SK-N-SH treated with all-trans-retinoic acid at 6 μM for 48 hours (cell line): ENCODE measurements at regions not wholly inside any gene's neighbourhood (a gene's known extent, or its start where the extent isn't known, plus 50 kb on each side); places are given as distances from the start of the nearest gene placed in this dataset.

Experiments
- ATAC-seq: fragments of 200-7000 bp; cut with Tn5 transposase; 3 replicates; pipeline ENCODE4 v1.9.1; 2020; ENCODE audit warnings: mild to moderate bottlenecking, moderate library complexity
- ARNTL ChIP-seq: fragments of 450-650 bp; formaldehyde crosslinking; IDR thresholded peaks from 2 replicates; pipeline ENCODE4 v1.5.0; 2020; ENCODE audit warnings: low read depth, mild to moderate bottlenecking, moderate library complexity, borderline replicate concordance
- CSDC2 ChIP-seq: fragments of 250-450 bp; sonication (Bioruptor Pico); IDR thresholded peaks from 2 replicates; pipeline ENCODE4 v1.5.0; 2020; ENCODE audit warnings: mild to moderate bottlenecking, moderate library complexity
- ESRRG ChIP-seq: fragments of 250-450 bp; sonication (Bioruptor Pico); IDR thresholded peaks from 2 replicates; pipeline ENCODE4 v1.6.1; 2021; ENCODE audit warnings: mild to moderate bottlenecking
- GLIS3 ChIP-seq: fragments of 250-450 bp; sonication (Bioruptor Pico); IDR thresholded peaks from 2 replicates; pipeline ENCODE4 v1.5.0; 2020; ENCODE audit warnings: mild to moderate bottlenecking, moderate library complexity
- ISL1 ChIP-seq: fragments of 250-450 bp; sonication (Bioruptor Pico); IDR thresholded peaks from 2 replicates; pipeline ENCODE4 v2.1.2; 2022; ENCODE audit warnings: mild to moderate bottlenecking, moderate library complexity
- SNAI2 ChIP-seq: fragments of 250-450 bp; sonication (Bioruptor Pico); IDR thresholded peaks from 2 replicates; pipeline ENCODE4 v1.5.0; 2020; ENCODE audit warnings: mild to moderate bottlenecking, moderate library complexity
- TCF4 ChIP-seq: fragments of 250-450 bp; sonication (Bioruptor Pico); IDR thresholded peaks from 2 replicates; pipeline ENCODE4 v1.8.0; 2021; ENCODE audit warnings: mild to moderate bottlenecking, moderate library complexity, borderline replicate concordance
- ZC3H10 ChIP-seq: fragments of 250-450 bp; sonication (Bioruptor Pico); IDR thresholded peaks from 2 replicates; pipeline ENCODE4 v1.5.1; 2021; ENCODE audit warnings: mild to moderate bottlenecking, moderate library complexity
- ZFP3 ChIP-seq: fragments of 250-450 bp; sonication (Bioruptor Pico); IDR thresholded peaks from 2 replicates; pipeline ENCODE4 v1.5.0; 2020; ENCODE audit warnings: mild to moderate bottlenecking, moderate library complexity
- ZFP30 ChIP-seq: fragments of 450-650 bp; formaldehyde crosslinking; IDR thresholded peaks from 2 replicates; pipeline ENCODE4 v1.5.0; 2022; ENCODE audit warnings: mild to moderate bottlenecking, moderate library complexity
- ZNF70 ChIP-seq: fragments of 450-650 bp; formaldehyde crosslinking; IDR thresholded peaks from 2 replicates; pipeline ENCODE4 v1.5.0; 2020; ENCODE audit warnings: mild to moderate bottlenecking, moderate library complexity
- ZNF8 ChIP-seq: fragments of 450-650 bp; formaldehyde crosslinking; IDR thresholded peaks from 2 replicates; pipeline ENCODE4 v1.5.0; 2020; ENCODE audit warnings: mild to moderate bottlenecking, moderate library complexity
- TF ChIP-seq, protein P1 (sequence below): fragments of 250-450 bp; sonication (Bioruptor Pico); IDR thresholded peaks from 2 replicates; pipeline ENCODE4 v1.5.0; 2020; ENCODE audit warnings: mild to moderate bottlenecking, moderate library complexity
- TF ChIP-seq, protein P2 (sequence below): fragments of 250-450 bp; sonication (Bioruptor Pico); IDR thresholded peaks from 2 replicates; pipeline ENCODE4 v1.8.0; 2021; ENCODE audit warnings: low read depth, mild to moderate bottlenecking, moderate library complexity, borderline replicate concordance
- TF ChIP-seq, protein P3 (sequence below): fragments of 250-450 bp; sonication (Bioruptor Pico); IDR thresholded peaks from 2 replicates; pipeline ENCODE4 v1.5.1; 2021; ENCODE audit warnings: mild to moderate bottlenecking, moderate library complexity
- TF ChIP-seq, protein P4 (sequence below): fragments of 250-450 bp; sonication (Bioruptor Pico); IDR thresholded peaks from 2 replicates; pipeline ENCODE4 v1.5.1; 2020; ENCODE audit warnings: low read depth, mild to moderate bottlenecking, moderate library complexity

DNA sequence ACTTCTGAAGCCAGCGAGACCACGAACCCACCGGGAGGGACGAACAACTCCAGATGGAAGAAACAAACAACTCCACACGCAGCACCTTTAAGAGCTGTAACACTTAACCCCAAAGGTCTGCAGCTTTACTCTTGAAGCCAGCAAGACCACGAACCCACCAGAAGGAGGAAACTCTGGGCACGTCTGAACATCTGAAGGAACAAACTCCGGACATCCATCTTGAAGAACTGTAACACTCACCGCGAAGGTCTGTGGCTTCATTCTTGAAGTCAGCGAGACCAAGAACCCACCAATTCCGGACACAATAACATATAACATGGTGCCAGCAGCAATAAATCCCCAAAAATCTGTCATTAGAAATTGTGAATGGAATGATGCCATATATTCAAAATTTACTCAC lies 180.9 kb downstream of the TLE1 start:
- TF ChIP-seq, protein P1, sequence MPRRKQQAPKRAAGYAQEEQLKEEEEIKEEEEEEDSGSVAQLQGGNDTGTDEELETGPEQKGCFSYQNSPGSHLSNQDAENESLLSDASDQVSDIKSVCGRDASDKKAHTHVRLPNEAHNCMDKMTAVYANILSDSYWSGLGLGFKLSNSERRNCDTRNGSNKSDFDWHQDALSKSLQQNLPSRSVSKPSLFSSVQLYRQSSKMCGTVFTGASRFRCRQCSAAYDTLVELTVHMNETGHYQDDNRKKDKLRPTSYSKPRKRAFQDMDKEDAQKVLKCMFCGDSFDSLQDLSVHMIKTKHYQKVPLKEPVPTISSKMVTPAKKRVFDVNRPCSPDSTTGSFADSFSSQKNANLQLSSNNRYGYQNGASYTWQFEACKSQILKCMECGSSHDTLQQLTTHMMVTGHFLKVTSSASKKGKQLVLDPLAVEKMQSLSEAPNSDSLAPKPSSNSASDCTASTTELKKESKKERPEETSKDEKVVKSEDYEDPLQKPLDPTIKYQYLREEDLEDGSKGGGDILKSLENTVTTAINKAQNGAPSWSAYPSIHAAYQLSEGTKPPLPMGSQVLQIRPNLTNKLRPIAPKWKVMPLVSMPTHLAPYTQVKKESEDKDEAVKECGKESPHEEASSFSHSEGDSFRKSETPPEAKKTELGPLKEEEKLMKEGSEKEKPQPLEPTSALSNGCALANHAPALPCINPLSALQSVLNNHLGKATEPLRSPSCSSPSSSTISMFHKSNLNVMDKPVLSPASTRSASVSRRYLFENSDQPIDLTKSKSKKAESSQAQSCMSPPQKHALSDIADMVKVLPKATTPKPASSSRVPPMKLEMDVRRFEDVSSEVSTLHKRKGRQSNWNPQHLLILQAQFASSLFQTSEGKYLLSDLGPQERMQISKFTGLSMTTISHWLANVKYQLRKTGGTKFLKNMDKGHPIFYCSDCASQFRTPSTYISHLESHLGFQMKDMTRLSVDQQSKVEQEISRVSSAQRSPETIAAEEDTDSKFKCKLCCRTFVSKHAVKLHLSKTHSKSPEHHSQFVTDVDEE (CRISPR knock-in tag), result no peak
- no peak for TF ChIP-seq ARNTL (CRISPR knock-in tag)
- TF ChIP-seq ZNF70 (CRISPR knock-in tag), result no peak
- TF ChIP-seq, protein P2, sequence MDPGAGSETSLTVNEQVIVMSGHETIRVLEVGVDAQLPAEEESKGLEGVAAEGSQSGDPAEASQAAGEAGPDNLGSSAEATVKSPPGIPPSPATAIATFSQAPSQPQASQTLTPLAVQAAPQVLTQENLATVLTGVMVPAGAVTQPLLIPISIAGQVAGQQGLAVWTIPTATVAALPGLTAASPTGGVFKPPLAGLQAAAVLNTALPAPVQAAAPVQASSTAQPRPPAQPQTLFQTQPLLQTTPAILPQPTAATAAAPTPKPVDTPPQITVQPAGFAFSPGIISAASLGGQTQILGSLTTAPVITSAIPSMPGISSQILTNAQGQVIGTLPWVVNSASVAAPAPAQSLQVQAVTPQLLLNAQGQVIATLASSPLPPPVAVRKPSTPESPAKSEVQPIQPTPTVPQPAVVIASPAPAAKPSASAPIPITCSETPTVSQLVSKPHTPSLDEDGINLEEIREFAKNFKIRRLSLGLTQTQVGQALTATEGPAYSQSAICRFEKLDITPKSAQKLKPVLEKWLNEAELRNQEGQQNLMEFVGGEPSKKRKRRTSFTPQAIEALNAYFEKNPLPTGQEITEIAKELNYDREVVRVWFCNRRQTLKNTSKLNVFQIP (CRISPR knock-in tag), result no peak
- TF ChIP-seq, protein P3, sequence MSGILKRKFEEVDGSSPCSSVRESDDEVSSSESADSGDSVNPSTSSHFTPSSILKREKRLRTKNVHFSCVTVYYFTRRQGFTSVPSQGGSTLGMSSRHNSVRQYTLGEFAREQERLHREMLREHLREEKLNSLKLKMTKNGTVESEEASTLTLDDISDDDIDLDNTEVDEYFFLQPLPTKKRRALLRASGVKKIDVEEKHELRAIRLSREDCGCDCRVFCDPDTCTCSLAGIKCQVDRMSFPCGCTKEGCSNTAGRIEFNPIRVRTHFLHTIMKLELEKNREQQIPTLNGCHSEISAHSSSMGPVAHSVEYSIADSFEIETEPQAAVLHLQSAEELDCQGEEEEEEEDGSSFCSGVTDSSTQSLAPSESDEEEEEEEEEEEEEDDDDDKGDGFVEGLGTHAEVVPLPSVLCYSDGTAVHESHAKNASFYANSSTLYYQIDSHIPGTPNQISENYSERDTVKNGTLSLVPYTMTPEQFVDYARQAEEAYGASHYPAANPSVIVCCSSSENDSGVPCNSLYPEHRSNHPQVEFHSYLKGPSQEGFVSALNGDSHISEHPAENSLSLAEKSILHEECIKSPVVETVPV (CRISPR knock-in tag), result no peak
- no peak for TF ChIP-seq ZFP30 (CRISPR knock-in tag)
- TF ChIP-seq, all 23 proteins: peak for 0
- no peak for ATAC-seq

DNA sequence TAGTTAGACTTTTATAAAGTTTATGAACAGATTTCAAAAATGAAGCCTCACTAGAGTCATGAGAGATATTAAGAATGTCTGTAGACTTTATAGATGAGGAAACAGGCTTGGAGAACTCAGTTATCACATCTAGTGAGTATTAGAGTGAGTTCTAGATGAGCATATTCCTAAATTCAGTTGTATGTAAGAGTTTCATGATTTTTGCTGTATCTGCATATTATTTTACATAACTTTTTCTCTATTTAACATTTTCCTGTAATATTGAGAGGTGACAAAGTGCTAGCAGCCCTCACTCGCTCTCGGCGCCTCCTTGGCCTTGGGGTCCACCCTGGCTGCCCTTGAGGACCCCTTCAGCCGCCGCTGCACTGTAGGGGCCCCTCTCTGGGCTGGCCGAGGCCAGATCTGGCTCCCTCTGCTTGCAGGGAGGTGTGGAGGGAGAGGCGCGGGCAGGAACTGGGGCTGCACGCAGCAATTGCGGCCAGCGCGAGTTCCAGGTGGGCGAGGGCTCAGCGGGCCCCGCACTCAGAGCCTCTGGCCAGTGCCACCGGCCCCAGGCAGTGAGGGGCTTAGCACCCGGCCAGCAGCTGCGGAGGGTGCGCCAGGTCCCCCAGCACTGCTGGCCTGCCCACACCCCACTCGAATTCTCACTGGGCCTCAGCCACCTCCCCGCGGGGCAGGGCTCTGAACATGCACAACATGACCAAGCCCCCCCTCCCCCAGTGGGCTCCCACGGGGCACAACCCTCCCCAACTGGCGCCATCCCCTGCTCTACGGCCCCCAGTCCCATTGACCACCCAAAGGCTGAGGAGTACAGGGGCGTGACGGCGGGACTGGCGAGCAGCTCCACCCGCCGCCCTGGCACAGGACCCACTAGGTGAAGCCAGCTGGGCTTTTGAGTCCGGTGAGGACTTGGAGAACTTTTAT lies 182.1 kb downstream of the TLE1 start:
- ATAC-seq, result no peak

DNA sequence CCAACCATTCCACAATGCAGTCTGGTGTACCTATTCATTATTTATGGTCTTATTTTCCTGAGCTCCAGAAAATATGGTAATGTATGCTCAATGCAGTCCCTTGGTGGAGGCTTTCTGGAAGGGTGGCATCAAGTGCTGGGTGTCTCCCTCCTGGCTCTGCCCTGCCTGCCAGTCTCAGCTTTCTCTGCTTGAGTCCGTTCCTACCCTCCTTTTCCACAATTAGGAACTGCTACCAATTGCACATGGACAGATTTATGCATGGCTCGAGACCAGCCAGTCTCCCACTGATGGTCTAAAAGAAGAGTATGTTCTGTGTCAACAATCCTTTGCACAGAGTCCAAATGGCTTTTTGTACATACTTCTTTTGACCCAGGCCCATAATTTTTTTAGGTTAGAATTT lies 189.8 kb downstream of the TLE1 start:
- no peak for ATAC-seq
- TF ChIP-seq, protein P3 (CRISPR knock-in tag), result no peak
- TF ChIP-seq, protein P4, sequence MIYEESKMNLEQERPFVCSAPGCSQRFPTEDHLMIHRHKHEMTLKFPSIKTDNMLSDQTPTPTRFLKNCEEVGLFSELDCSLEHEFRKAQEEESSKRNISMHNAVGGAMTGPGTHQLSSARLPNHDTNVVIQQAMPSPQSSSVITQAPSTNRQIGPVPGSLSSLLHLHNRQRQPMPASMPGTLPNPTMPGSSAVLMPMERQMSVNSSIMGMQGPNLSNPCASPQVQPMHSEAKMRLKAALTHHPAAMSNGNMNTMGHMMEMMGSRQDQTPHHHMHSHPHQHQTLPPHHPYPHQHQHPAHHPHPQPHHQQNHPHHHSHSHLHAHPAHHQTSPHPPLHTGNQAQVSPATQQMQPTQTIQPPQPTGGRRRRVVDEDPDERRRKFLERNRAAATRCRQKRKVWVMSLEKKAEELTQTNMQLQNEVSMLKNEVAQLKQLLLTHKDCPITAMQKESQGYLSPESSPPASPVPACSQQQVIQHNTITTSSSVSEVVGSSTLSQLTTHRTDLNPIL (CRISPR knock-in tag), result no peak
- TF ChIP-seq, protein P2 (CRISPR knock-in tag), result no peak
- no peak for TF ChIP-seq ESRRG (CRISPR knock-in tag)
- no peak for TF ChIP-seq ZFP3
- TF ChIP-seq GLIS3 (CRISPR knock-in tag), result no peak
- TF ChIP-seq CSDC2 (CRISPR knock-in tag), result no peak

More for the DNA sequence above, 182.1 kb downstream of the TLE1 start:
- TF ChIP-seq ARNTL (CRISPR knock-in tag) (no peak), ZC3H10 (CRISPR knock-in tag) (no peak), GLIS3 (CRISPR knock-in tag) (no peak), TCF4 (no peak), SNAI2 (CRISPR knock-in tag) (no peak), ZNF8 (CRISPR knock-in tag) (no peak), ISL1 (no peak)
- TF ChIP-seq, protein P3 (CRISPR knock-in tag), result no peak
- TF ChIP-seq, protein P1 (CRISPR knock-in tag), result no peak
- TF ChIP-seq, protein P2 (CRISPR knock-in tag), result no peak
- TF ChIP-seq, all 23 proteins: peak for 0
